Activated naive CD4-positive, alpha-beta T cell treated with anti-CD3 and anti-CD28 coated beads, Interleukin-2, amount 10 ng/mL, durations not matched to agents 7 days and 5 days (primary cell): ENCODE measurements at regions not wholly inside any gene's neighbourhood (a gene's known extent, or its start where the extent isn't known, plus 50 kb on each side); places are given as distances from the start of the nearest gene placed in this dataset.

Experiments used
- CTCF ChIA-PET: fragments of 350-600 bp; sonication (Branson Sonifier 250); formaldehyde crosslinking; loops from one replicate; lab custom pipeline; 2021; ENCODE audit warnings: antibody characterized with exemption; lab: Charles Lee
- DNase-seq: peaks from one replicate; pipeline ENCODE4 v3.0.0-alpha.2; 2020
- H3K27ac Mint-ChIP-seq: one replicate; pipeline ENCODE4 v1.8.0; 2021; ENCODE audit warnings: mild to moderate bottlenecking, moderate library complexity, mixed read lengths
- H3K27me3 Mint-ChIP-seq: one replicate; pipeline ENCODE4 v1.8.0; 2021; ENCODE audit warnings: mild to moderate bottlenecking, mixed read lengths
- H3K36me3 Mint-ChIP-seq: one replicate; pipeline ENCODE4 v1.8.0; 2021; ENCODE audit warnings: mixed read lengths
- H3K4me1 Mint-ChIP-seq: one replicate; pipeline ENCODE4 v1.8.0; 2021; ENCODE audit warnings: mixed read lengths
- H3K4me3 Mint-ChIP-seq: one replicate; pipeline ENCODE4 v1.8.0; 2021; ENCODE audit warnings: mild to moderate bottlenecking, moderate library complexity, mixed read lengths
- H3K9me3 Mint-ChIP-seq: one replicate; pipeline ENCODE4 v1.8.0; 2021; ENCODE audit warnings: mixed read lengths

- H3K4me3 Mint-ChIP-seq, result no peak overlapping the region
- no peaks in the 10 kb centered on the region for H3K36me3 Mint-ChIP-seq
- peaks cover 3% of the 10 kb centered on the region for H3K9me3 Mint-ChIP-seq
- CTCF ChIA-PET, result no interaction called here
- no peaks in the 10 kb centered on the region for H3K4me1 Mint-ChIP-seq
- no peak for DNase-seq
- no peak overlapping the region for H3K27ac Mint-ChIP-seq
- H3K27me3 Mint-ChIP-seq, result no peaks in the 10 kb centered on the region
These were observed 145.0 kb upstream of the ASIC2 start for GRCh38 chr17:33438139-33438538.

- CTCF ChIA-PET, result no interaction called here
- DNase-seq, result no peak
- Mint-ChIP-seq H3K27me3 (no peaks in the 10 kb centered on the region), H3K27ac (no peak overlapping the region), H3K36me3 (no peaks in the 10 kb centered on the region), H3K9me3 (peaks cover 4% of the 10 kb centered on the region), H3K4me1 (no peaks in the 10 kb centered on the region), H3K4me3 (no peak overlapping the region)
These were observed 145.5 kb upstream of the ASIC2 start for GRCh38 chr17:33438578-33438977.

- CTCF ChIA-PET, result no interaction called here
- Mint-ChIP-seq H3K27me3 (no peaks in the 10 kb centered on the region), H3K4me1 (no peaks in the 10 kb centered on the region), H3K27ac (no peak overlapping the region), H3K9me3 (peaks cover 6% of the 10 kb centered on the region), H3K36me3 (no peaks in the 10 kb centered on the region), H3K4me3 (no peak overlapping the region)
- no peak for DNase-seq
These were observed 149.2 kb upstream of the ASIC2 start for GRCh38 chr17:33442320-33442719.

- no peaks in the 10 kb centered on the region for H3K36me3 Mint-ChIP-seq
- no peak overlapping the region for H3K4me3 Mint-ChIP-seq
- CTCF ChIA-PET, result no interaction called here
- H3K27ac Mint-ChIP-seq, result no peak overlapping the region
- DNase-seq, result no peak
- H3K27me3 Mint-ChIP-seq, result no peaks in the 10 kb centered on the region
- peaks cover 6% of the 10 kb centered on the region for H3K9me3 Mint-ChIP-seq
- H3K4me1 Mint-ChIP-seq, result no peaks in the 10 kb centered on the region
These were observed 151.6 kb upstream of the ASIC2 start for GRCh38 chr17:33444731-33445130.

GRCh38 chr17:33447090-33447489 is 154.0 kb upstream of the ASIC2 start:
- H3K4me1 Mint-ChIP-seq, result no peaks in the 10 kb centered on the region
- H3K4me3 Mint-ChIP-seq, result no peak overlapping the region
- no peaks in the 10 kb centered on the region for H3K27me3 Mint-ChIP-seq
- CTCF ChIA-PET, result no interaction called here
- H3K36me3 Mint-ChIP-seq, result no peaks in the 10 kb centered on the region
- H3K27ac Mint-ChIP-seq, result no peak overlapping the region
- peaks cover 6% of the 10 kb centered on the region for H3K9me3 Mint-ChIP-seq
- DNase-seq, result no peak

- H3K36me3 Mint-ChIP-seq, result no peaks in the 10 kb centered on the region
- H3K27ac Mint-ChIP-seq, result no peak overlapping the region
- no peaks in the 10 kb centered on the region for H3K4me1 Mint-ChIP-seq
- H3K4me3 Mint-ChIP-seq, result no peak overlapping the region
- DNase-seq, result no peak
- H3K9me3 Mint-ChIP-seq, result no peaks in the 10 kb centered on the region
- H3K27me3 Mint-ChIP-seq, result no peaks in the 10 kb centered on the region
- CTCF ChIA-PET, result no interaction called here
These were observed 158.1 kb upstream of the ASIC2 start for GRCh38 chr17:33451221-33451620.

- DNase-seq, result no peak
- CTCF ChIA-PET, result no interaction called here
- Mint-ChIP-seq H3K9me3 (no peaks in the 10 kb centered on the region), H3K27ac (no peak overlapping the region), H3K4me3 (no peak overlapping the region), H3K36me3 (no peaks in the 10 kb centered on the region), H3K27me3 (peaks cover 3% of the 10 kb centered on the region), H3K4me1 (no peaks in the 10 kb centered on the region)
These were observed 164.4 kb upstream of the ASIC2 start for GRCh38 chr17:33457477-33457876.

GRCh38 chr17:33459078-33459940 is 166.2 kb upstream of the ASIC2 start:
- Mint-ChIP-seq H3K4me1 (no peaks in the 10 kb centered on the region), H3K27ac (no peak overlapping the region), H3K27me3 (peaks cover 5% of the 10 kb centered on the region), H3K9me3 (no peaks in the 10 kb centered on the region), H3K36me3 (no peaks in the 10 kb centered on the region), H3K4me3 (no peak overlapping the region)
- CTCF ChIA-PET, result no interaction called here
- DNase-seq, result no peak

GRCh38 chr17:33460781-33461450 is 167.8 kb upstream of the ASIC2 start:
- peaks cover 7% of the 10 kb centered on the region for H3K27me3 Mint-ChIP-seq
- no peak overlapping the region for H3K27ac Mint-ChIP-seq
- H3K4me3 Mint-ChIP-seq, result no peak overlapping the region
- CTCF ChIA-PET, result no interaction called here
- H3K9me3 Mint-ChIP-seq, result no peaks in the 10 kb centered on the region
- H3K36me3 Mint-ChIP-seq, result no peaks in the 10 kb centered on the region
- no peak for DNase-seq
- no peaks in the 10 kb centered on the region for H3K4me1 Mint-ChIP-seq

- H3K27ac Mint-ChIP-seq, result no peak overlapping the region
- CTCF ChIA-PET, result no interaction called here
- H3K4me1 Mint-ChIP-seq, result no peaks in the 10 kb centered on the region
These were observed 170.8 kb upstream of the ASIC2 start for GRCh38 chr17:33463887-33464286.

GRCh38 chr17:33464669-33465280 is 171.7 kb upstream of the ASIC2 start:
- Mint-ChIP-seq H3K9me3 (no peaks in the 10 kb centered on the region), H3K27me3 (peaks cover 4% of the 10 kb centered on the region), H3K27ac (no peak overlapping the region), H3K36me3 (no peaks in the 10 kb centered on the region), H3K4me3 (no peak overlapping the region), H3K4me1 (no peaks in the 10 kb centered on the region)
- CTCF ChIA-PET, result no interaction called here
- DNase-seq, result no peak

More at GRCh38 chr17:33463887-33464286, 170.8 kb upstream of the ASIC2 start:
- peaks cover 4% of the 10 kb centered on the region for H3K27me3 Mint-ChIP-seq
- no peaks in the 10 kb centered on the region for H3K36me3 Mint-ChIP-seq
- no peak overlapping the region for H3K4me3 Mint-ChIP-seq
- H3K9me3 Mint-ChIP-seq, result no peaks in the 10 kb centered on the region
- no peak for DNase-seq

- Mint-ChIP-seq H3K27me3 (peaks cover under 1% of the 10 kb centered on the region), H3K9me3 (no peaks in the 10 kb centered on the region), H3K27ac (no peak overlapping the region), H3K36me3 (no peaks in the 10 kb centered on the region), H3K4me1 (no peaks in the 10 kb centered on the region), H3K4me3 (no peak overlapping the region)
- no peak for DNase-seq
- CTCF ChIA-PET, result no interaction called here
These were observed 176.3 kb upstream of the ASIC2 start for GRCh38 chr17:33469421-33469820.

GRCh38 chr17:33469911-33470310 is 176.8 kb upstream of the ASIC2 start:
- H3K36me3 Mint-ChIP-seq, result no peaks in the 10 kb centered on the region
- no peak for DNase-seq
- CTCF ChIA-PET, result no interaction called here
- no peak overlapping the region for H3K27ac Mint-ChIP-seq
- H3K27me3 Mint-ChIP-seq, result no peaks in the 10 kb centered on the region
- H3K9me3 Mint-ChIP-seq, result no peaks in the 10 kb centered on the region
- H3K4me1 Mint-ChIP-seq, result no peaks in the 10 kb centered on the region
- no peak overlapping the region for H3K4me3 Mint-ChIP-seq

- CTCF ChIA-PET, result no interaction called here
- no peaks in the 10 kb centered on the region for H3K36me3 Mint-ChIP-seq
- no peaks in the 10 kb centered on the region for H3K27me3 Mint-ChIP-seq
- no peaks in the 10 kb centered on the region for H3K4me1 Mint-ChIP-seq
- no peak overlapping the region for H3K4me3 Mint-ChIP-seq
- no peak overlapping the region for H3K27ac Mint-ChIP-seq
- H3K9me3 Mint-ChIP-seq, result no peaks in the 10 kb centered on the region
- no peak for DNase-seq
These were observed 180.0 kb upstream of the ASIC2 start for GRCh38 chr17:33473061-33473460.

GRCh38 chr17:33474789-33475188 is 181.7 kb upstream of the ASIC2 start:
- no peaks in the 10 kb centered on the region for H3K4me1 Mint-ChIP-seq
- no peak overlapping the region for H3K4me3 Mint-ChIP-seq
- no peak overlapping the region for H3K27ac Mint-ChIP-seq
- H3K27me3 Mint-ChIP-seq, result no peaks in the 10 kb centered on the region
- H3K36me3 Mint-ChIP-seq, result no peaks in the 10 kb centered on the region
- CTCF ChIA-PET, result no interaction called here
- H3K9me3 Mint-ChIP-seq, result no peaks in the 10 kb centered on the region
- DNase-seq, result no peak
